ENCODE measurements at regions not wholly inside any gene's neighbourhood (a gene's known extent, or its start where the extent isn't known, plus 50 kb on each side); places are given as distances from the start of the nearest gene placed in this dataset.
"Not testable (repeated sequence)": the region's sequence is repeated elsewhere in the genome, so short reads cannot be mapped to it uniquely, and the experiment has no call there.

GRCh38 chr4:81675791-81676393, 204.2 kb upstream of the RASGEF1B start:
- DNase-seq (ENCODE audit: low read depth in 2 of 2), result no peak

DNA sequence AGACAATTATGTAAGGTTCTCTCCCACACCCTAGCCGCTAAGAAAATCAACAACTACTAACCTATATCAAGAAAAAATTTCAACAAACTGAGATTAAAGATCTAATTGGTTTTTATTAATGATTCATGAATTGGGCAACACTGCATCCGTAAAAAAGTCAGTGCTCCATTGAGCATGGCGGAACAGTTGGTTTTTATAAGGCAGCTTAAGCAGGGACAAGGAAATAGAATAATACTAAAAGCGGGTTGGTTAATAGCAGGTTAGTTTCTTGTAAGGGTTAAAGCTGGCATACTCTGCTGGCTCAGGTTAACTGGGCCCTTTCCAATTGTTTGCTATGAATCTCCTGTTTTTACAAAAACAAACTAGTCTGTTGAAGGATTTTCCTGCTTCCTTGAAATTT, 202.3 kb upstream of the RASGEF1B start:
- no peak for DNase-seq (ENCODE audit: low read depth in 2 of 2)

GRCh38 chr4:81668328-81668727, 196.6 kb upstream of the RASGEF1B start:
- not testable (repeated sequence) for DNase-seq (ENCODE audit: low read depth in 2 of 2)

- no peak for DNase-seq (ENCODE audit: low read depth in 2 of 2)
These were observed 195.8 kb upstream of the RASGEF1B start for GRCh38 chr4:81667539-81667938.

GRCh38 chr4:81666491-81666890, 194.8 kb upstream of the RASGEF1B start:
- DNase-seq (ENCODE audit: low read depth in 2 of 2), result no peak

DNA sequence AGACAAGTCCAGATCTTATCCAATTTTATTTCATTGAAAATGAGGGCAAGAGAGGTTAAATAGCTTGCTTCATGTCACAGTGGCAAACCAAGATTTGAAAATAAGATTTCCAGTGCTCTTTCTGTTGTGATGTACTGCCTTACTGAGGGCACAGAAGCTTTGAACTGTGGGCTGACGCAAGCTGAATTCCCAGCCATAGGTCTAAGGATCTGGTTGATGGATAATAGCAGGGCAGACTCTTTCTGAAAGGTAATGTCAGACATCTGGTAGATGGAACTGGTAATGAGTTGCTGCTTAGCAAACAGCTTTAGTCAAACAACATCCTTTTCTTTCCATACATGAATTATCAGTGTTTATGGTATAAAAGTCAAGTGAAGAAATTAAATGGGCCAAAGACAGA, 193.9 kb upstream of the RASGEF1B start:
- DNase-seq (ENCODE audit: low read depth in 2 of 2), result no peak

- no peak for DNase-seq (ENCODE audit: low read depth in 2 of 2)
These were observed 193.3 kb upstream of the RASGEF1B start for GRCh38 chr4:81665045-81665444.

- DNase-seq (ENCODE audit: low read depth in 2 of 2), result no peak
These were observed 192.4 kb upstream of the RASGEF1B start for GRCh38 chr4:81664079-81664478.

GRCh38 chr4:81663368-81663767, 191.7 kb upstream of the RASGEF1B start:
- DNase-seq (ENCODE audit: low read depth in 2 of 2), result no peak

- no peak for DNase-seq (ENCODE audit: low read depth in 2 of 2)
These were observed 187.3 kb upstream of the RASGEF1B start for GRCh38 chr4:81659051-81659450.

DNA sequence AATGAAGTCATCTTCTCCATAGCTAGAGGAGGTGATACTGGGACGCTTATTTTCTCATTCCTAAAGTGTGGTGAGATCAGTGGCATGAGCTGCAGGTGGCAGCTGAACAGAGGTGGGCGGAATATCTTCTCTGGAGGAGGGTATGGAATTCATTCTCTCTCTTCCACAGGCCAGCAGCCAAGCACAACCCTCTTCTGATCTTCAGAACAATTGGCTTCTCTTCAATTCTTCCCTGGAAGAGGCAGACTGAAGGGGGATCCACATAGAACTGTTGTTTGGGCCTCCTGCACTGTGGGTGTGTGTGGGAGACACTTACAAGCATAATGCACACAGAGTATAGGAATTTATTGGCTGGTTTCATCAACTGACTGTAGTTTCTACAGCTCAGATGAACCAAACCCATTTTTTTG, 180.4 kb upstream of the RASGEF1B start:
- DNase-seq (ENCODE audit: low read depth in 2 of 2), result peak in 1 of 2 donors; percentile 23

DNA sequence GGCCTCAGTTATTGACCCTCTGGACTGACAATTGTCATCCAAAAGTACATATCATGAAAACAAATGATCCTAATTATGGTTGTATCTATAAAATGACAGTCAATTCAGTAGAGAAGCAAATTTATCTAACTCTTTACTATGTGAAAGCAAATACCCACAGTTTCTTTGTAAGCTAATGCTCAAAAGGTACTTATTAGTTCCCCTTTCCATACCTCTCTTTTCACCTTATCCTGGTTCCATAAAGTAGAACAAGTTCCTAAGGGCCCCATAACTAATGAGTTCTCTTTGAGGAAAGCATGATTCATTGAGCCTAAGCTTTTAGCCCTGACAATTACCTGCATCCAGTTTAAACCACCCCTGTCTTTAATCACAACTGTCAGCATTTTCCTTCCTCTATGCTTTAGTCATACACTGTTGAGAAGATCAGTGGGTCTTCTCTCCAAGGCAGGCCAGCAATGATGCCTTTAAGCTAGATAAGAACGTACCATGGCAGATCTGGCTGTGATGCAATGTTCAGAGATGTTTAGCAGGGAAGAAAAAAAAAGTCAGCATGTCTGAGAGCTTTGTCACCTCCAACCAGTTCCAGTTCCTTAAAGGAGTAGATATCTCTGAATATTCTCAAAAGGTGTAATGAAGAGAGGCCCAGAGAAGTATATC, 179.7 kb upstream of the RASGEF1B start:
- DNase-seq (ENCODE audit: low read depth in 2 of 2), result no peak

GRCh38 chr4:81650606-81651242, 179.0 kb upstream of the RASGEF1B start:
- DNase-seq (ENCODE audit: low read depth in 2 of 2), result no peak

GRCh38 chr4:81648576-81649275, 177.0 kb upstream of the RASGEF1B start:
- DNase-seq (ENCODE audit: low read depth in 2 of 2), result peak in 1 of 2 donors; percentile 23

GRCh38 chr4:81647388-81647787, 175.7 kb upstream of the RASGEF1B start:
- no peak for DNase-seq (ENCODE audit: low read depth in 2 of 2)

- DNase-seq (ENCODE audit: low read depth in 2 of 2), result no peak
These were observed 170.8 kb upstream of the RASGEF1B start for GRCh38 chr4:81642543-81642942.

DNA sequence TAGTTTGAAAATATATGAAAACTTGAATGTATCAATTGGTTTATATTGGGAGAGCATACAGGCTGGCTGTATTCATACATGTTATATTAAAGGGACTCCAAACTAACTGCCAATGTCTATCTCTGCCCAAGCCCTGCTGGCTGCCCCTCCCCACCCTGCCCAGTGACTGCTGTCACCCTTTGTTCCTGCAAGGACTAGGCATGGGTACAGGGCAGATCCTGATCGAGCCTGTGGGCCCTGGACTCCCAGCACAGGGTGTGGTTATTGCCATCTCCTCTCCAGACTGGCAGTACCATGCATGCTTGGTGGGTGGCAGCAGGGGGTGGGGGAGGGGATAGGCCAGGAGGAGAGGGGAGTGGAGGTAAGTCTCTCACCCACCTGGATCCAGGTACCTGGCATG, 167.5 kb upstream of the RASGEF1B start:
- no peak for DNase-seq (ENCODE audit: low read depth in 2 of 2)

- no peak for DNase-seq (ENCODE audit: low read depth in 2 of 2)
These were observed 167.0 kb upstream of the RASGEF1B start for GRCh38 chr4:81638698-81639097.

DNA sequence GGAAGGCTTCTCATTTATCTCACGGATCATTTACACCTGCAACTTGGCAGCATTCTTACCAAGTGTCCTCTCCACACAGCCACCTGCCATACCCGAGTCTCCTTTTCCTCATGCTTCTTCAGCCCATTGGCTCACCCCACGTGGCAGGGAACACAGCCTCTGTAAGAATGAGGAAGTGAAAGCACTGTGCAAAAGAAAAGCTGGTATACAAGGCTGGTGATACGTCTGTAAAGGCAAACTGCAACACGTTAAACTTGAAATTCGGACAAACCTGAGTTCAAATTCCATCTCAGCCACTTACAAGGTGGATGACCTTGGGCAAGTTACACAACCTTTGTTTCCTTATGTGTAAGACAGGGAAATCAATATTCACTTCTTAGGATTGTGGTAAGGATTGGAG, 164.0 kb upstream of the RASGEF1B start:
- no peak for DNase-seq (ENCODE audit: low read depth in 2 of 2)

GRCh38 chr4:81634766-81635549, 163.3 kb upstream of the RASGEF1B start:
- no peak for DNase-seq (ENCODE audit: low read depth in 2 of 2)

DNA sequence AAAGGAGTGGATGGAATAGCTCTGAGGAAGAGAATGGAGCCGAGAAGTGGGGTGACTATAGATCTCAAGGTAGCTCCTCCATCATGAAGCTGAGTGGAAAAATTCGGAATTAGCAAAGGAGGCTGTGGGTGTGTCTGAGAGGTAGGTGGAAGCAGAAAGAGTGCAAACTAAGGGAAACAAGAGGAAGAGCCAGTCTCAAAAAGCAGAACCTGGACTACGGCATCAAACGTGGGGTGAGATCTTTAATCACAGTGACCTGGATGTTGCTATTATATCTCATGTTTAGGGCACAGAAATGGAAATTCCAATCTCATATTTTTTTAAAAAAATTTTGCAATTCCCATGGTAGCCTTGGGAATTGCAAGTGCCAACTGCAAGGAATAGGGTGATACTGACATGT, 162.5 kb upstream of the RASGEF1B start:
- DNase-seq (ENCODE audit: low read depth in 2 of 2), result no peak
